ENCODE measurements at regions not wholly inside any gene's neighbourhood (a gene's known extent, or its start where the extent isn't known, plus 50 kb on each side); places are given as distances from the start of the nearest gene placed in this dataset.

GRCh38 chr4:33073811-33074210, 2353.6 kb downstream of the PCDH7 start:
- TF ChIP-seq EZH2 (IDR thresholded peaks at IDR 0.05; ENCODE audit: insufficient read depth, poor library complexity, severe bottlenecking) (no peak), EZH2phosphoT487 (IDR thresholded peaks at IDR 0.05; ENCODE audit: insufficient read depth, low read depth) (no peak)
